ENCODE measurements at regions not wholly inside any gene's neighbourhood (a gene's known extent, or its start where the extent isn't known, plus 50 kb on each side); places are given as distances from the start of the nearest gene placed in this dataset.

DNA sequence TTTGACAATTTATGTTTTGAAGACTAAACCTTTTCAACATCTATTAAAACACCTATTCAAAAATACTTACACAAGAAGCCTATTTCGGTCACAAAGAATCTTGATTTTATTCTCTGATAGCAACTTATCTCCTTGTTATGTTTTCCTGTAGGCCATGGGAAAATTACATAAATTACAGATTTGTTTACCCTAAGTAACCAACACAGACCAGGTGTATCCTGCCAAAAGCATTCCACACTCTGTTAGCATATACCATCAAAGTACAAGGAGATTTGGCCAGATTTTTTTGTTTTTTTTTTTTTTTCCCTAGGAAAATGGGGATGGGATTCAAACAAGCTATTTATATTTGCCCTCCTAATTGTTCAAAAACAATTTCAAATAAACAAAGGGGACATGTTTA lies 497.9 kb upstream of the MAGEB18 start:
- no peak for DNase-seq (ENCODE audit: low read depth in 1 of 2, low spot score in 1 of 2)
- TF ChIP-seq, protein P1, sequence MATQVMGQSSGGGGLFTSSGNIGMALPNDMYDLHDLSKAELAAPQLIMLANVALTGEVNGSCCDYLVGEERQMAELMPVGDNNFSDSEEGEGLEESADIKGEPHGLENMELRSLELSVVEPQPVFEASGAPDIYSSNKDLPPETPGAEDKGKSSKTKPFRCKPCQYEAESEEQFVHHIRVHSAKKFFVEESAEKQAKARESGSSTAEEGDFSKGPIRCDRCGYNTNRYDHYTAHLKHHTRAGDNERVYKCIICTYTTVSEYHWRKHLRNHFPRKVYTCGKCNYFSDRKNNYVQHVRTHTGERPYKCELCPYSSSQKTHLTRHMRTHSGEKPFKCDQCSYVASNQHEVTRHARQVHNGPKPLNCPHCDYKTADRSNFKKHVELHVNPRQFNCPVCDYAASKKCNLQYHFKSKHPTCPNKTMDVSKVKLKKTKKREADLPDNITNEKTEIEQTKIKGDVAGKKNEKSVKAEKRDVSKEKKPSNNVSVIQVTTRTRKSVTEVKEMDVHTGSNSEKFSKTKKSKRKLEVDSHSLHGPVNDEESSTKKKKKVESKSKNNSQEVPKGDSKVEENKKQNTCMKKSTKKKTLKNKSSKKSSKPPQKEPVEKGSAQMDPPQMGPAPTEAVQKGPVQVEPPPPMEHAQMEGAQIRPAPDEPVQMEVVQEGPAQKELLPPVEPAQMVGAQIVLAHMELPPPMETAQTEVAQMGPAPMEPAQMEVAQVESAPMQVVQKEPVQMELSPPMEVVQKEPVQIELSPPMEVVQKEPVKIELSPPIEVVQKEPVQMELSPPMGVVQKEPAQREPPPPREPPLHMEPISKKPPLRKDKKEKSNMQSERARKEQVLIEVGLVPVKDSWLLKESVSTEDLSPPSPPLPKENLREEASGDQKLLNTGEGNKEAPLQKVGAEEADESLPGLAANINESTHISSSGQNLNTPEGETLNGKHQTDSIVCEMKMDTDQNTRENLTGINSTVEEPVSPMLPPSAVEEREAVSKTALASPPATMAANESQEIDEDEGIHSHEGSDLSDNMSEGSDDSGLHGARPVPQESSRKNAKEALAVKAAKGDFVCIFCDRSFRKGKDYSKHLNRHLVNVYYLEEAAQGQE (IDR thresholded peaks at IDR 0.05; ENCODE audit: insufficient replicate concordance, low read depth): no peak
- TF ChIP-seq, protein P2, sequence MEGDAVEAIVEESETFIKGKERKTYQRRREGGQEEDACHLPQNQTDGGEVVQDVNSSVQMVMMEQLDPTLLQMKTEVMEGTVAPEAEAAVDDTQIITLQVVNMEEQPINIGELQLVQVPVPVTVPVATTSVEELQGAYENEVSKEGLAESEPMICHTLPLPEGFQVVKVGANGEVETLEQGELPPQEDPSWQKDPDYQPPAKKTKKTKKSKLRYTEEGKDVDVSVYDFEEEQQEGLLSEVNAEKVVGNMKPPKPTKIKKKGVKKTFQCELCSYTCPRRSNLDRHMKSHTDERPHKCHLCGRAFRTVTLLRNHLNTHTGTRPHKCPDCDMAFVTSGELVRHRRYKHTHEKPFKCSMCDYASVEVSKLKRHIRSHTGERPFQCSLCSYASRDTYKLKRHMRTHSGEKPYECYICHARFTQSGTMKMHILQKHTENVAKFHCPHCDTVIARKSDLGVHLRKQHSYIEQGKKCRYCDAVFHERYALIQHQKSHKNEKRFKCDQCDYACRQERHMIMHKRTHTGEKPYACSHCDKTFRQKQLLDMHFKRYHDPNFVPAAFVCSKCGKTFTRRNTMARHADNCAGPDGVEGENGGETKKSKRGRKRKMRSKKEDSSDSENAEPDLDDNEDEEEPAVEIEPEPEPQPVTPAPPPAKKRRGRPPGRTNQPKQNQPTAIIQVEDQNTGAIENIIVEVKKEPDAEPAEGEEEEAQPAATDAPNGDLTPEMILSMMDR (IDR thresholded peaks at IDR 0.05; ENCODE audit: insufficient read depth, low read length): no peak
- TF ChIP-seq POLR2AphosphoS5 (IDR thresholded peaks at IDR 0.05; ENCODE audit: low read depth) (no peak), SPI1 (IDR thresholded peaks at IDR 0.05; ENCODE audit: borderline replicate concordance, low read depth) (no peak), GABPA (IDR thresholded peaks at IDR 0.05; ENCODE audit: low read depth) (no peak)

DNA sequence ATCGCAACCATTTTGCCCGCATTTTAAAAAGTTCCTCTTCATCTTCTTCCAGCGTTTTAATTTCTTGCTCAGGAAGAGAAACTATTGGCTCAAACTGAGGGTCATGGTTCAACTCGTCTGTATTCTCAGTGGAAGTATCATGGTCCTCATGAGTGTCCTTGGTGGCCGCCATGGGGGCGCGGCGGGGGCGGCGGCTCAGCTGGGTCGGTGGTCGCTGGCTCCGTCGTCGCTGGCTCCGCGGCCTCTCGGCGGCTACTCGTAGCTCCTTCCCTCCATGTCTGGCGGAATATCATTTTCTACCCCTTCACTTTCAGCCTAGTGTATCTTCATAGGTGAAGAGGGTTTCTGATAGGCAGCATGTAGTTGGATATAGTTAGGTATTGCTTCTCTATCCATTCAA lies 492.0 kb upstream of the MAGEB18 start:
- no peaks in the 10 kb centered on the region for H3K27me3 ChIP-seq (ENCODE audit: insufficient read depth, poor library complexity, severe bottlenecking)
- H3K27ac ChIP-seq (replicated peaks): no peak overlapping the region
- TF ChIP-seq, protein P2 (IDR thresholded peaks at IDR 0.05; ENCODE audit: insufficient read depth, low read length): no peak
- TF ChIP-seq, protein P1 (IDR thresholded peaks at IDR 0.05; ENCODE audit: insufficient replicate concordance, low read depth): no peak
- no peak for DNase-seq (ENCODE audit: low read depth in 1 of 2, low spot score in 1 of 2)
- no peak overlapping the region for H3K4me3 ChIP-seq (replicated peaks; ENCODE audit: insufficient read depth, low read length)

More for the DNA sequence above, 497.9 kb upstream of the MAGEB18 start:
- no peaks in the 10 kb centered on the region for H3K27me3 ChIP-seq (ENCODE audit: insufficient read depth, poor library complexity, severe bottlenecking)
- H3K4me3 ChIP-seq (replicated peaks; ENCODE audit: insufficient read depth, low read length): no peak overlapping the region
- H3K27ac ChIP-seq (replicated peaks): no peak overlapping the region

DNA sequence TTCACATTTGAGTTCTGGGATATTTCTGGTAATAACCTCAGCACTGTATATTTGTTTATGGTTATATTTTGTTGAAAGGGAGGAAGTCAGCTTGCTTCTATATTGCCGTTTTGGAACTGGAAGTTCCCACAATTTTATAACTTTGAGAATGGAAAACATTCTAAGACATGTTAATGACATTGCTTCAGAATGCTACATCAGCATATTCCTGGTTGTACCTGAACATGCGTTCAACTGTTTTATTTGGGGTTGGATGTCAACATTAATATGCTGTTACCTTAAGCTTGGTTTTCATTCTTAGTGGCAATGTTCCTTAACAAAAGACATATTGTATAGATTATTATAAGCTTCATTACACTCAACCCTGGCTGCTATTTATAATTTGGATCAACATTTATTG lies 489.4 kb upstream of the MAGEB18 start:
- H3K4me3 ChIP-seq (replicated peaks; ENCODE audit: insufficient read depth, low read length): no peak overlapping the region
- TF ChIP-seq POLR2AphosphoS5 (IDR thresholded peaks at IDR 0.05; ENCODE audit: low read depth): no peak
- no peak for TF ChIP-seq GABPA (IDR thresholded peaks at IDR 0.05; ENCODE audit: low read depth)
- TF ChIP-seq, protein P1 (IDR thresholded peaks at IDR 0.05; ENCODE audit: insufficient replicate concordance, low read depth): no peak
- no peak for TF ChIP-seq SPI1 (IDR thresholded peaks at IDR 0.05; ENCODE audit: borderline replicate concordance, low read depth)
- TF ChIP-seq, protein P2 (IDR thresholded peaks at IDR 0.05; ENCODE audit: insufficient read depth, low read length): no peak
- H3K27me3 ChIP-seq (ENCODE audit: insufficient read depth, poor library complexity, severe bottlenecking): no peaks in the 10 kb centered on the region
- DNase-seq (ENCODE audit: low read depth in 1 of 2, low spot score in 1 of 2): no peak
- H3K27ac ChIP-seq (replicated peaks): no peak overlapping the region
